Activated gamma-delta T cell (primary cell): ENCODE measurements at regions not wholly inside any gene's neighbourhood (a gene's known extent, or its start where the extent isn't known, plus 50 kb on each side); places are given as distances from the start of the nearest gene placed in this dataset.
"Not testable (repeated sequence)": the region's sequence is repeated elsewhere in the genome, so short reads cannot be mapped to it uniquely, and the experiment has no call there.

Experiments
- DNase-seq: peaks from one replicate; lab custom pipeline; 2025; lab: John Stamatoyannopoulos, UW

DNA sequence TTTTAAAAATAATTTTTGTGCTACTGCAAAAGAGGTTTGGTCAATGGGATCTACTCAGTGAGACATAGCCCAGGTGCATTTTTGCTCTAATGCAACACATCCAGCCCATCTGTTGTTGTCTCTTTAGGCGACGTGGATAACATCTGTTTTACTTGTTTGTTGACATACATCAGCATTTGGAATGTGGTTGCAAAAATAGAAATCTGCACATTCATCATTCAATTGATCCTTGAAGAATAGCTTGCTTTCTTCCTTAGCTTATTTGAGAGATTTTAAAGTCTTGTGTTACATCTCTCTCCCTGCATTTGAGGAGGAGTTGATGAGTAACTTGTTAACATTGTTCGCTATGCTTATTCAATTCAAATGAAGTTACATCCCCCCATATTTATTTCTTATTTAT is 1202.3 kb downstream of the NSUN3 start:
- DNase-seq: no peak

DNA sequence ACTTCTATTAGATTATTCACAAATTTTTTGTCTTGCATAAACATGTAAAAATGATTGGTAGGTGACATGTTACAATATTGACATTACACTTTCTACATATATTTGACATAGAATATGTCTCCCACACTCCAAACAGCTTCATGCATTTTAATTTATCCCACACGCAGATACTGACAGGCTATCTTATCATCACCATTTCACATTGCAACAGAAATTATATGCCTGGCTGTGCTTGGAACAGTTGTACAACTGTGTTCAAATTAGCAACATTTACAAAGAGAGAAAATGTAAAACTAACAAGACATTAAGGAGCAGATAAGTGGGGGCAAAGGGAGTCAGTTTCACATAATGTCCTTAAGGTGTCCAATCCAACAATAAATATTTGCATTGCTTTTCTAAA is 1208.5 kb downstream of the NSUN3 start:
- no peak for DNase-seq

DNA sequence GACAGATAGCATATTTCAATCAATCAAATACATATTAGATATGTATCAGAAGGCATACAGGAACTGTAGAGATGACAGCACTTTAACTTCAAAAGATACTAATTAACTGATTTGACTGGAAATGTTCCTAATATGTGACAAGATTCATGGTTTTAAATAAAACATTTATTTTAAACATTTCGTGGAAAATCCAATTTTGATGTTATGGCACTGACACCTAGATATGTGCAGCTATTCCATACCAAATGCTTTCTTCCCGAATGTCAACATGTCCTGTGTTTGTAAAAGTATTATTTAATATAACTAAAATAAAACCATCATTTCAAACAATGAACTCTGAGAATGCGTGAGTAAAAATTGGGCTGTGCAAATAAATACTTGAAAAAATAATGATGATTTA is 1209.3 kb downstream of the NSUN3 start:
- DNase-seq: no peak

DNA sequence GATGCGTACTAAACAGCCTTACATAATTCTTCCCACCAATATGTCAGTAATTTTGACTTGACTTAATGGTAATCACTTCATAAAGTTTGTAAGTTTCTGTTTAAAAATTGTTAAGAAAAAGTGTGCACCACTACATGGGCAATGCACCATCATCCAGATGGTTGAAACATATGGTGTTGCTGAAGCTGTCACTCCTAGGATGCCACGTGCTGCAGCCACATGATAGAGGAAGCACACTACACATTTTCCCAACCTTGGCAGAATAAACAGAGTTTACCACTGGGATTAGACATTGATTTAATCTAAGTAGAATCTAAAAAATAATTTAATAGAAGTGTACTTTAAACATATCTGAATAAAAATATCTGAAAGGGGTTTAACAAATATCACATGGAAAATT is 1209.9 kb downstream of the NSUN3 start:
- DNase-seq: no peak

DNA sequence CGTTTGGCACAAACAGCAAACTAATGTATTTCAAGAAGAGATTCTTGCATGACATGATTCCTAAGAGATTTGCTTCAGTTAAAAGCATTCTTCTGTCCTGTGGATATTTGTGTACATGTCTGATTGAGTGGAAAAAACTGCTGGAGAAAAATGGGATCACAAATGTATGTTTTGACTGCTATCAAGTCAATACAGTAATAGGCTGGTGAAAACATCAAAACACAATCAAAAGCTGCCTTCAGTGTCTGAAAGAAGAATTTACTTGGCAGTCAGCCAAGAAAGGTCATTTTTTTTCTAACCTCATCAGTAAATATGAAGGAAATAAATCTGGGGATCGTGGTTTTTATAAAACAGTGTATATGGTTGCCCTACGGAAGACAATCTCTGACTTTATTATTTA is 1214.8 kb downstream of the NSUN3 start:
- DNase-seq: no peak

DNA sequence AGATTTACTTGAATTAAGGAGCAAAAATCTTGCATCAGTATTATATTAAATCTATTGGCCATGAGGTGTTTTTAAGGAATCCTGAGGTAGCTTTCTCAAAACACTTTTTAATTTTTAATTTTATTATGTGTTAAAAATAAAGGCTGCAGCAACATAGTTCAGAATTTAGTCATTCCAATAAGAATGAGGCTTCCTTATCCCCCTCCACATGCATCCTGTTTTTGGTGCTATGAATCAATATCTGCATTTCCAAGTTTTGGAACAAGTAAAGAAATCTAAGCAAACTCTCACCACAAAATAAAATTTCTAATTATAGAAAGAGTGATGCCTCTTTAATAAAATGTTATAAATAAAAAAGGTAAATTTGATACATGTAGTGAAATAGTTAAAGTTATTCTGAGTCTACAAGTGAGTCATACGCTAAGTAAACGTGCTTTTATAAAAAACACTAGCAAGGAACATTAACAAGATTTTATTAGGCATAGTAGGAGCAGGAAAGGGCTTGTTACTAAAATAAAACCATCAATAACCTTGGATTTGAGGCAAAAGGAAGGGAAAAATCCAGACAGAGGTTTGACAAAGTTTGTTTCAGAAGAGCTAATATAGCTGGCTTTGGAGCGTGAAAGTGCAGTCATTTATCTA is 1218.0 kb downstream of the NSUN3 start:
- no peak for DNase-seq

DNA sequence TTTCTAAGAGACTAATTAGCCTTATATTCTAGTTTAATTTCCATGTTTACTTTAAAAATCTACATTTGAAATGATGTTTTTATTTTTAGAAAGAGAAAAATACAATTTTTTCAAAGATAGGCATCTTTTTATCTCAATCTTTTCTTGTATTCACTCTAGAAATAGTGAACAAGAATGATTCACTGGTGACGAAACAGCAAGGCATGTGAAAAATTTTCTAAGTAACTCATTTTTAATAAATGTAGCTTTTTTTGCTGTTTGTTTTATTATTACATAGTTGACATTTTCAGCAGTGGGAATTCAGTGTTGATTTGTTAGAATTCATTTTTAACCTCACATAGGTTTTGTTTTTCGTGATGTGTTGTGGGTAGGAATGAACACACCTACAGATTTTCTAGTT is 1226.4 kb downstream of the NSUN3 start:
- DNase-seq: no peak

DNA sequence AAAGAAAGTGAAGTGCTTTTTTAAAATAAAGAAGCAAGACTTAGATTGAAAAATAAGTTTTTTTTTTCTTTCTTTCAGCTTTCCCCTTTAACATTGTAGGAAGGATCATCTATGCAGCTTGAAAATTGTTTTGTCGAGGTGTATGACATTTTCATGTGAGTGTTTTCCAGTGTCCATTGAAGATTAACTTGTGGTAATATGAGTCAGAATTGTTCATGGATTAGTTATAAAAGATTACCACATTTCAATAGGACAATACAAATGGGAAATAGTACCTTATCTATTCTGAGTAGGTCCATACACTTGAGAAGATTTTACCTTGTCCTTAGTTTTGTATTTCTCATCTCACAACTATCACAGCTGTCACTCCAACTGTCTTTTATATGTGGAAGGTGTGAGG is 1234.7 kb downstream of the NSUN3 start:
- no peak for DNase-seq

DNA sequence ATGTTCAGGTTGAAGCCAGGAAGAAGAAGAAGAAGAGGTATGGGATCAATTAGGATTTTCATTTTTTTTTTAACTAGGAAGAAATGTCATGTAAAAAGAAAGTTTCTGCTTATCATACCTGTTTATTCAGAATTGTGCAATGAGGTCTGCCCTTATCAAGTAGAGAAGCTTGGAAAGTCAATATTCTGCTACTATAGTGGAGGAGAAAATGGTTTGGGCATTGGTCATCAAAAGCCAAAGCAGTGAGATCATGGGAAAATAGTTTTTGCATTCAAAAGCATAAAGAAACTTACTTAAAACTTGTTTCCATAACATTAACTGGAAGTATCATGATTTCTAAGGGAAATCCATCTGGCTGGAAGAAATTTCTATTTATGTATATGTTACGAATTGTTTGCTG is 1239.2 kb downstream of the NSUN3 start:
- DNase-seq: no peak

DNA sequence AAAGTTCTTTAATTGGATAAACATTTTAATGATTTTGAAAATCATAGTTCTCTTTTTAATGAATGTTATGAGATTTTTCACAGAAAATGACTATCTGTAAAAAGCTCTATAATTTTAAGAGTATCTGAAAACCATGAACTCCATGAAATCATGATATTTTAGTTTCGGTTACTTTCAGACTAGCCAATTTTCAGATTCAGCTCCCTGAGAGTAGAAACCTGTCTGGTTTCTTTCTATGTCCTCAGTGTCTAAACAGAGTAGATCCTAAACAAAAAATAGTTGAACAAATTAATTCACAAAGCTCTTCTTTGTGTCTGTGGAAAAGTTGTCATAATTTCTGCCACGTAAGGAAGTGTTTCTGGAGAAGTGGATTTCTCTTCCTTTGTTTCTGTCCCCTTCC is 1247.7 kb downstream of the NSUN3 start:
- DNase-seq: no peak

DNA sequence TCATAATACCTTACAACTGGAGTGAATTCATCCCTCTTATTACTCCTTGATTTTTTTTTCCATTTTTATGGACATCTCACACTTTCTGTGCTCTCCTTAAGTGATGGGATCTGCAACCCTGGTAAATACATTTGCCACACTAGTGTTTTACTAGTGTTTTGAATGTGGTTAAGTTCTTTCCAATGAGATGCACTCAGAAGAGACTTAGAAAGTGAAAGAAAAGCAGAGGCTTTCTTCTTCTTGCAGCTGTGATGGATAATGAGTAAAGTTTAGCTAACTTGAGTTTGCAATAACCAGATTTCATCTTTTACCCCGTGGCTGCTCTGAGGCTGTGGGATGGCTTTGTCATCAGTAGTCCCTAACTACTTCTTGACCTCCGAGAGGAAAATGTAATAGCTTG is 1248.4 kb downstream of the NSUN3 start:
- no peak for DNase-seq

DNA sequence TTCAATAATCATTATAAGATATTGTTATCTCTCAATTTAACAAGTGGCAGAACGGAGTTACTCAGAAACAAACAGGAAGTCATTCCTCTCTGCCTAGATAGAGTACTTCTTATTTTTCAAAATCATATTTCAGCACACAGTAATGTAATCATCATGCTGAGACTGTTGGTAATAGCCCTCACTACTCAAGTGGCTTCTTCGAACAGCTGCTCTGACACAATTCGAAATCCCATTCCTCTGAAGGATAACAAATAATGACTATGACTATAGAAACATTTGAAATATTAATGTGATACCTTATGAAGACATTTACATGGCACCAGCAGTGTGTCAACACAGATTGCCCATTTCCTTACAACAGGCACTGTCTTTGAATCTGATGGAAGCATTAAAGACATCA is 1249.8 kb downstream of the NSUN3 start:
- DNase-seq: no peak

DNA sequence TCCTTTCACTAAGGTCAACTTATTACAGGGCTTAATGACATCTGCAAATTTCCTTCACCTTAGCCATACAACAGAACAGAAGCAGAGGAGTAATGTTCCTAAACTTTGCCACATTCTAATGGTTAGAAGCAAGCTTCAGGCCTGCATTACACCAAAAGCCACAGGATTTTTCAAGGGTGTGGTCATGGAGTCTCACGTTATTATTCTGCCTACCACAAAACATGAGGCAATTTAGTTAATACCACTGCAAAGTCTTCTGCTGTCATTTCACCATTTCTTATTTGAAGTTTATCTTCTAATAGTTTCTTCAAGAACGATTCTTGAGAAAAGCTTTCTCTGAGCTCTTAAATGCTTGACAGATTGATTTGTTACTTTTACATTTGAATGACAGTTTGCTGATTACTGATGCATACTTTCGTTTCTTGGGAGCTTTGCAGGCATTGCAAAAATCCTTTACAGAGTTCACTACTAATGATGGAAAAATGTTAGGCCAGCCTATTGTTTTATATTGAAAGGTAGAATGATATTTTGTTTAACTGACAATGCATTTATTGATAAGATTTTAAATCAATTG is 1257.1 kb downstream of the NSUN3 start:
- no peak for DNase-seq

DNA sequence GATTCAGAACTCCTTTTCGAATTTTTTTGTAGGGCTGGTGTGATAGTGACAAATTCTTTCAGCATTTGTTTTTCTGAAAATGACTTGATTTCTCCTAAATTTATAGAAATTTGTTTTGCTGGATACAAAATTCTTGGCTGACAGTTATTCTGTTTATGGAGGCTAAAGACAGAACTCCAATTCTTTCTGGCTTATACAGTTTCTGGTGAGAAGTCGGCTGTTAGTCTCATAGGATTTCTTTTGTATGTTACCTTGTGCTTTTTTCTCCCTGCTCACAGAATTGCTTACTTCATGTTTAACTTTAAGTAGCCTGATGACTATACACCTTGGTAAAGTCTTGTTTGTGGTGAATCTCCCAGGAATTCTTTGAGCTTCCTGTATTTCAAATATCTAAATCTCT is 1264.6 kb downstream of the NSUN3 start:
- DNase-seq: no peak

DNA sequence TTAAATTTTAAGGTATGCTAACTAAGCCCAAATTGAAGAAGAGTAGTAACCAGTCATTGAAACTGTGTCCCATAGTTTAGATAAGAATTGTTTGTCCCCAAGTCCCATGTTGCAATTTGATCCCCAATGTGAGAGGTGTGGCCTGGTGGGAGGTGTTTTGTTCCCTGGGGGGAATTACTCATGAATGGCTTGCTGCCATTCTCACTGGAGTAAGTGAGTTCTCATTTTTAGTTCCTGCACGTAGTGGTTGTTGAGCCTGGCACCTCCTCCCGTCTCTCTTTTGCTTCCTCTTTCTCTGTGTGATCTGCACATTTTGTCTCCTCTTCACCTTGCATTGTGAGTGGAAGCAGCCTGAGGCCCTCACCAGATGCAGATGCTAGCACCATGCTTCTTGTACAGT is 1271.0 kb downstream of the NSUN3 start:
- no peak for DNase-seq

DNA sequence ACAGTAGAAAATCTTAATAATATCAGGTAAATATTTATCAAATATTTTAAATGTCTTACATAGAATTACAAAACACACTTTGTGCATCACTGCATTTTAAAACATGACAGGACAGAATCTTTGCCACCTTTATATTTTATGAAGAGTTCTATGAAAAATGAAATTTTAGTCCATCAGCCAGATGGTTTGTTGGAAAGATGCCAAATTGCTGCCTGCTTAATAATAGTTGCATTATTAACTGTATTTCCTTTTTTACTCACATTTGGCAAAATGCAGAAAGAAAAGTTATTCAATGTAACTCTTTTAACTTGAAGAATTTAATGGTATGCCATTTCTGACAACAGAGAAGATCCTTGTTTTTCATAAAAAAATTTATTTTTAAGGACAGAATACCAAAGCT is 1271.6 kb downstream of the NSUN3 start:
- no peak for DNase-seq

DNA sequence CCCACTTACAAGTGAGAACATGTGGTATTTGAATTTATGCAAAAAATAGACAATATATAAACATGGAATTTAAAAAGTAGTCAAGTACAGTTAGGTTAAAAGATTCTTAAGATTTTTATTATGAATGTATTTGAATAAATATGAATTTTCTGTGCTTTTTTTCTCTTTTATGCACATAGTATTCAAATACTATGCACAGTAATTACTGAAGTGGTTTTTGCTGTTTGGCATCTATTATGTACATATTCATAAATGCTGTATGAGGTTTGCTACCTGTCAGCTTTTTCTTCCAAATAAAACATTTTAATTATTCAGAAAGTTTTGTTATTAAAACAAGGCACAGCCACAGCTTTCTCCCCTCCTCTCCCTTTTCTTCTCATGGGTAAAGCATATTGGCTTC is 1272.7 kb downstream of the NSUN3 start:
- DNase-seq: no peak

DNA sequence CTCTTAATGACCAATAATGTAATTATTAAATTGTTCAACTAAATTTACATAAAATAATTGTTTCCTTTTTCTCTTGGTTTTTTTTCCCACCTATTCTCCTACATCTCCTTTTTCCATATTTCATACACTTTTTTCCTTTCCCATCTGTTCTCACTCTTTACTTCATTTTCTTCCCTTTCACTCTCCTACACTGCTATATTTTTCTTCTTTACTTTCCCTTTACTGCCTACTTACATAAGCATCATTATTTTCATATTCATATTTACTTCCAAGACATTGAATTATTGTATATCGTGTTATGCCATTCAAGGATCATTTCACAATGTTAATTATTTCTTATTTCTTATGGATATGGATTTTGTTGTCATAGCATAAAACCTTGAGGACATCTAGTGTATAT is 1275.6 kb downstream of the NSUN3 start:
- no peak for DNase-seq

DNA sequence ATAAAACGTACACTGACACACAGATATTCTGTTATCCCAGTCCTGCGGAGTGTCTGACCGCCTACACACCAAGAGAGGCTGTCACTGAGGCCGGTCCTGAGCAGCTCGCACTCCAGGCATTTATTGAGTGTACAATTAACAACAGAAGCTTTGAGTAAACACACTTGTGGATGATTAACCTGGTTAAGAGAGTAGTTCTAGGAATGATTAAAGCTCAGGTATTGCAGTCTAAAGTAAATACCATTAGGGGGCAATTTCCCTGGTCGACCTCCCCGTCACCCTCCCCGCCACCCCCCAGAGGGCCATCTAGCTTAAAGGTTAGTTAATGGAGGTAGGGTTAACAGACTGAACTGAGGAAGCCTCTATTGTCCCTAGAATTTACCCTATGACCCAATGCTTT is 1278.5 kb downstream of the NSUN3 start:
- DNase-seq: no peak

DNA sequence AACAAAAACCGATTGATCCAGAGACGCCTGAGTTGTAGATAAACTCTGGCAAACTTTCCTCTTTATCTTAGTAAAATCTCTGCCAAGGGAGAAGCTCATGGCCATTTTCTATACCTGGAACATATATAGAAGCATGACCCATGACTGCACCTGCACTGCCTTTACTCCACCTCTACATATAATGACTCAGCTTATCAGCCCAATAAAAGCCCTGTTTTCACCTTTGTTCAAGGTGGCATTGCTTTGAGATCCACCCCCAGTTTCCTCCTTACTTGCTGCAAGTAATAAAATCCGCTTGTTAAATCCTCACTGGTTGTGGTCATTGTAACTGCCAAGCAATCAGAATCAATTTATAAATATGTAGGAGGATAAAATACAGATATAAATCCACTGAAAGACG is 1280.4 kb downstream of the NSUN3 start:
- no peak for DNase-seq

DNA sequence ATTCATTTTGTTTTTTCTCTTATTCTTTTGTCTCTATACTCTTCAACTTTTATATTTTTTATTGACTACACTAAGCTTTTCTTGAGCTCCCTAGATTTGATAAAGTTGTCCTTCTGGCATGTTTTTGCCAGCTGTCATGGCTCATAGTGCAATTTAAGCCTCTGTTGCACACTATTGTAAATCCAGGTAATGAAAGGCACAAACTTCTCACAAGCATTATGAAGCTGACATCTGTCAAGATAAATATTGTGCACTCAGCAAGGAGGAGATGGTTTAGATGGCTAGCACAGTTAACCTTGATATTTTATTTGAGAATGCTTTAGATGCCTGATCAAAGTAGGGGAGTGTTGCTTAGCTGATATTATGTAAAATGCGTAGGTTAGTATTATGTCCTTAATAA is 1280.9 kb downstream of the NSUN3 start:
- DNase-seq: no peak

DNA sequence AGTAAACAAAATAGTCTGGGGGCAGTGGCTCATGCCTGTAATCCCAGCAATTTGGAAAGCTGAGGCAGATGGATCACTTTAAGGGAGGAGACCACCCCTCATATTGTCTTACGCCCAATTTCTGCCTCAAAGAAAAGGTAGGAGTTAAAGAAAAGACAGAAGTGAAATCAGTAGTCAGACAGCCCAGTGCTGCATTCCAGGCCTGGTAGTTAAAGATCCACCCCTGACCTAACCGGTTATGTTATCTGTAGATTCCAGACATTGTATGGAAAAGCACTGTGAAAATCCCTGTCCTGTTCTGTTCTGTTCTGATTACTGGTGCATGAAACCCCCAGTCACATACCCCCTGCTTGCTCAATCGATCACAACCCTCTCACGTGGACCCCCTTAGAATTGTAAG is 1285.1 kb downstream of the NSUN3 start:
- DNase-seq: not testable (repeated sequence)

DNA sequence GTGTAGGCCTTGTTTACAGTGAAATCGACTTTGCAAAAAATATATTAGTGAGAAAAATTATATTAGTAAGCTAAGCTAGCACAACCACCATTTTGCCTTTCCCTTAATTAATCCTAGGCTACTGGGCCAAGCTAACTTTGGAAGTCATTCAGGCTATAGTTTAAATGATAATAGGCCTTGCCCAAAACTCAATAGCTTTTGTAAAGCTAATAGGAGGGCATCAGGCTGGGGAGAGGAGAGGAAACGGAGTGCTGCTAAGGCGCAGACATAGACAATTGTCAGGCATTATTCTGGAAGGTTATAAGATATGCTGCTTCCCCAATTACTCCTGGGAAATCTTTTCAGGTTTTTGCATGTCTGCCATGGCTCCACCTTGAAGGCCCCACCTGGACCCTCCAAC is 1286.0 kb downstream of the NSUN3 start:
- DNase-seq: no peak

DNA sequence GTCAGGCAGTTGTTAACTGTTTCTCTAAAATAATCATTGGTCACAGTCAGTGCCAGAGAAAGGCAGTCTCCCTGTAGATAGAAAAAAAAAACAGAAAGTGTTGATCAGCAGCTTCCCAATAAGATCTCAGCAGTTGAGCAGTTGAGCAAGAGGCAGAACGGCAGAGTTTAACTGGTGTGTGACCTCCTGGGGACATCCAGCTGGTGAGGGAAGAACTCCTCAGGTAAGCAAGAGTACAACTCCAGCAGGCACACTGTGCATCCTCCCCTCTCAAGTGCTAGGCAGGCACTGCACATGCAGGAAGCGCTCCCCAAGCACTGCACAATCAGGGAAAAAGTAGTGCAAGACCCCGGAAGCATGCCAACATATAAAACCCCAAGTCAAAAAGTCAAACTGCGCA is 1287.2 kb downstream of the NSUN3 start:
- no peak for DNase-seq
